Trophoblast cell (in vitro differentiated cells and primary cell): ENCODE measurements at regions not wholly inside any gene's neighbourhood (a gene's known extent, or its start where the extent isn't known, plus 50 kb on each side); places are given as distances from the start of the nearest gene placed in this dataset.

ENCODE experiments used
- DNase-seq, 2 donors: peaks; one replicate each; pipeline ENCODE4 v3.0.0-alpha.2; 2016
- H2AFZ ChIP-seq: 2 replicates; pipeline ENCODE4 v1.6.1; 2013; ENCODE audit warnings: low read length, moderate library complexity, mild to moderate bottlenecking; ENCODE audit not compliant: insufficient read depth, poor library complexity
- H2AK5ac ChIP-seq: 2 replicates; pipeline ENCODE4 v1.6.1; 2013; ENCODE audit warnings: mild to moderate bottlenecking, low read length
- H2BK120ac ChIP-seq: 2 replicates; pipeline ENCODE4 v1.6.1; 2013; ENCODE audit warnings: low read length, mild to moderate bottlenecking, moderate library complexity; ENCODE audit not compliant: insufficient read depth, poor library complexity
- H2BK12ac ChIP-seq: 2 replicates; pipeline ENCODE4 v1.6.1; 2013; ENCODE audit warnings: mild to moderate bottlenecking, low read length, moderate library complexity
- H2BK5ac ChIP-seq: 2 replicates; pipeline ENCODE4 v1.6.1; 2013; ENCODE audit warnings: low read length, low read depth, moderate library complexity, mild to moderate bottlenecking; ENCODE audit not compliant: poor library complexity
- H3K14ac ChIP-seq: 2 replicates; pipeline ENCODE4 v1.6.1; 2013; ENCODE audit warnings: mild to moderate bottlenecking, low read length
- H3K18ac ChIP-seq: 2 replicates; pipeline ENCODE4 v1.6.1; 2013; ENCODE audit warnings: mild to moderate bottlenecking, low read length
- H3K23ac ChIP-seq: 2 replicates; pipeline ENCODE4 v1.6.1; 2013; ENCODE audit warnings: low read length
- H3K27ac ChIP-seq: 2 replicates; pipeline ENCODE4 v1.5.1; 2013; ENCODE audit warnings: low read depth, mild to moderate bottlenecking, inconsistent platforms, low read length, moderate library complexity
- H3K27me3 ChIP-seq: 2 replicates; pipeline ENCODE4 v1.6.1; 2013; ENCODE audit warnings: inconsistent platforms, mild to moderate bottlenecking, low read length, moderate library complexity; ENCODE audit not compliant: insufficient read depth
- H3K36me3 ChIP-seq, 2 experiments: 1 replicate in 1 of 2; 2 replicates in 1 of 2; pipeline ENCODE4 v1.6.1; 2013; ENCODE audit warnings: low read length in 2 of 2, mild to moderate bottlenecking in 2 of 2, moderate library complexity in 1 of 2; ENCODE audit not compliant: insufficient read depth in 2 of 2, control insufficient read depth in 1 of 2
- H3K4ac ChIP-seq: 2 replicates; pipeline ENCODE4 v1.6.1; 2013; ENCODE audit warnings: low read depth, mild to moderate bottlenecking, low read length, moderate library complexity
- H3K4me1 ChIP-seq, 2 experiments: 1 replicate in 1 of 2; 2 replicates in 1 of 2; pipeline ENCODE4 v1.6.1; 2013; ENCODE audit warnings: low read length in 2 of 2, mild to moderate bottlenecking in 2 of 2, moderate library complexity in 1 of 2; ENCODE audit not compliant: insufficient read depth in 2 of 2, control insufficient read depth in 1 of 2
- H3K4me2 ChIP-seq: 2 replicates; pipeline ENCODE4 v1.6.1; 2013; ENCODE audit warnings: inconsistent platforms, mild to moderate bottlenecking, low read length, moderate library complexity
- H3K4me3 ChIP-seq: 2 replicates; pipeline ENCODE4 v1.5.1; 2013; ENCODE audit warnings: mild to moderate bottlenecking, low read depth, low read length, inconsistent platforms
- H3K79me1 ChIP-seq: one replicate; pipeline ENCODE4 v1.6.1; 2013; ENCODE audit warnings: low read length
- H3K79me2 ChIP-seq: 2 replicates; pipeline ENCODE4 v1.6.1; 2013; ENCODE audit warnings: low read length, mild to moderate bottlenecking; ENCODE audit not compliant: control insufficient read depth, insufficient read depth, poor library complexity
- H3K9ac ChIP-seq: 2 replicates; pipeline ENCODE4 v1.6.1; 2013; ENCODE audit warnings: mild to moderate bottlenecking, low read length
- H3K9me3 ChIP-seq: 2 replicates; pipeline ENCODE4 v1.6.1; 2013; ENCODE audit warnings: low read depth, mild to moderate bottlenecking, control low read depth, inconsistent platforms, low read length; ENCODE audit not compliant: insufficient read depth
- H4K12ac ChIP-seq: 2 replicates; pipeline ENCODE4 v1.6.1; 2013; ENCODE audit warnings: low read depth, mild to moderate bottlenecking, low read length, moderate library complexity
- H4K8ac ChIP-seq: 2 replicates; pipeline ENCODE4 v1.6.1; 2013; ENCODE audit warnings: low read depth, mild to moderate bottlenecking, low read length, moderate library complexity
- H4K91ac ChIP-seq: one replicate; pipeline ENCODE4 v1.6.1; 2013; ENCODE audit warnings: low read depth, mild to moderate bottlenecking, low read length, moderate library complexity
- WGBS: extraction: QIAGEN DNeasy Blood & Tissue Kit; methylation state at CpG from one replicate; pipeline ENCODE4 v1.1.7; 2013; ENCODE audit warnings: missing lambda C conversion rate; ENCODE audit not compliant: insufficient read length, insufficient coverage; ENCODE audit errors: extremely low coverage; 5-methylcytosine and 5-hydroxymethylcytosine counted together

- no peak overlapping the region for H2AK5ac ChIP-seq
- no peaks in the 10 kb centered on the region for H3K4me1 ChIP-seq
- WGBS = no CpG with 5 or more reads among the region's 1 CpG
- no peak overlapping the region for H2AFZ ChIP-seq
- no peak overlapping the region for H2BK12ac ChIP-seq
- H3K9ac ChIP-seq = no peak overlapping the region
- no peak overlapping the region for H3K14ac ChIP-seq
- H3K27me3 ChIP-seq = no peaks in the 10 kb centered on the region
- H4K8ac ChIP-seq = no peak overlapping the region
- no peak overlapping the region for H3K4me2 ChIP-seq
- no peak overlapping the region for H4K91ac ChIP-seq
- no peaks in the 10 kb centered on the region for H3K36me3 ChIP-seq
- no peaks in the 10 kb centered on the region for H3K9me3 ChIP-seq
- no peak overlapping the region for H2BK5ac ChIP-seq
- H3K23ac ChIP-seq = no peak overlapping the region
- H3K18ac ChIP-seq = no peak overlapping the region
- no peak overlapping the region for H2BK120ac ChIP-seq
- no peak overlapping the region for H3K4me3 ChIP-seq
- no peak overlapping the region for H4K12ac ChIP-seq
- H3K79me1 ChIP-seq = no peaks in the 10 kb centered on the region
- H3K79me2 ChIP-seq = no peaks in the 10 kb centered on the region
- no peak for DNase-seq
- H3K4ac ChIP-seq = no peak overlapping the region
- no peak overlapping the region for H3K27ac ChIP-seq
Measured at GRCh38 chr5:20498102-20498501, 510.1 kb upstream of the CDH18 start.

- Histone ChIP-seq H3K9me3 (no peaks in the 10 kb centered on the region), H3K9ac (no peak overlapping the region), H3K4ac (no peak overlapping the region), H3K4me2 (no peak overlapping the region), H2AFZ (no peak overlapping the region), H2BK120ac (no peak overlapping the region), H4K8ac (no peak overlapping the region), H3K79me2 (no peaks in the 10 kb centered on the region), H3K79me1 (no peaks in the 10 kb centered on the region), H3K36me3 (no peaks in the 10 kb centered on the region), H4K12ac (no peak overlapping the region), H3K23ac (no peak overlapping the region), H3K14ac (no peak overlapping the region), H4K91ac (no peak overlapping the region), H2BK12ac (no peak overlapping the region), H3K27me3 (no peaks in the 10 kb centered on the region), H2AK5ac (no peak overlapping the region), H2BK5ac (no peak overlapping the region), H3K18ac (no peak overlapping the region), H3K4me3 (no peak overlapping the region), H3K27ac (no peak overlapping the region), H3K4me1 (no peaks in the 10 kb centered on the region)
- no CpG with 5 or more reads among the region's 2 CpGs for WGBS
- no peak for DNase-seq
Measured at GRCh38 chr5:20497356-20497755, 509.4 kb upstream of the CDH18 start.

DNA sequence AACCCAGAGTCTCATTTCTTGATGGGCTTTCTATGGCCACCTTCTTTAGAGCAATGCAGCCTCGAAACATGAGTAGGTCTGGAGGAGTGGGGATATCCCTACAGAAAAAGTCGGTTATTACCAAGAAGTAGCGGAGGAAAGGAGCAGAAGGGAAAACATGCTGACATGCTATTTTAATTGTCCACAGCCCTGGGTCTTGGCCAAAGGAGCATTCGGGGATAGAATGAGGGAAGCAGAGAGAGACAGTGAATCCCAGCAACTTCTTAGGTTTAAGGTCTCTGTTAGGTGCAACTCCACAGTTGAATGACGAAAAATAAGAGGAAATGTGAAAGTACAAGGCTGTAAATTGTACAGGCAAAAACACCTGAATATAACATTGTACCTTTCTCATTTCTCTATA lies 506.7 kb upstream of the CDH18 start:
- no peak overlapping the region for H3K4ac ChIP-seq
- no peak overlapping the region for H3K14ac ChIP-seq
- H4K8ac ChIP-seq = no peak overlapping the region
- no peak overlapping the region for H2AFZ ChIP-seq
- no peaks in the 10 kb centered on the region for H3K79me1 ChIP-seq
- no peak overlapping the region for H4K91ac ChIP-seq
- H4K12ac ChIP-seq = no peak overlapping the region
- no peak overlapping the region for H2BK120ac ChIP-seq
- H3K79me2 ChIP-seq = no peaks in the 10 kb centered on the region
- no peak overlapping the region for H3K4me3 ChIP-seq
- no peaks in the 10 kb centered on the region for H3K27me3 ChIP-seq
- no peak overlapping the region for H3K9ac ChIP-seq
- H3K36me3 ChIP-seq = no peaks in the 10 kb centered on the region
- H3K18ac ChIP-seq = no peak overlapping the region
- no peaks in the 10 kb centered on the region for H3K9me3 ChIP-seq
- no peak overlapping the region for H2BK5ac ChIP-seq
- no CpG with 5 or more reads among the region's 5 CpGs for WGBS
- no peak overlapping the region for H3K23ac ChIP-seq
- no peaks in the 10 kb centered on the region for H3K4me1 ChIP-seq
- H3K27ac ChIP-seq = no peak overlapping the region
- no peak overlapping the region for H2AK5ac ChIP-seq
- no peak for DNase-seq
- H3K4me2 ChIP-seq = no peak overlapping the region
- no peak overlapping the region for H2BK12ac ChIP-seq

- Histone ChIP-seq H2AFZ (no peak overlapping the region), H3K9me3 (no peaks in the 10 kb centered on the region), H2BK5ac (no peak overlapping the region), H3K4me2 (no peak overlapping the region), H3K79me1 (no peaks in the 10 kb centered on the region), H2BK12ac (no peak overlapping the region), H3K27ac (no peak overlapping the region), H2BK120ac (no peak overlapping the region), H2AK5ac (no peak overlapping the region), H4K12ac (no peak overlapping the region), H3K18ac (no peak overlapping the region), H3K23ac (no peak overlapping the region), H4K91ac (no peak overlapping the region), H3K36me3 (no peaks in the 10 kb centered on the region), H3K4ac (no peak overlapping the region), H3K79me2 (no peaks in the 10 kb centered on the region), H3K27me3 (no peaks in the 10 kb centered on the region), H3K4me3 (no peak overlapping the region), H3K14ac (no peak overlapping the region), H3K9ac (no peak overlapping the region), H4K8ac (no peak overlapping the region), H3K4me1 (no peaks in the 10 kb centered on the region)
- no peak for DNase-seq
- WGBS = no CpG with 5 or more reads among the region's 4 CpGs
Measured at GRCh38 chr5:20486826-20487225, 498.8 kb upstream of the CDH18 start.
